GM23338 (cell line): ENCODE measurements at regions not wholly inside any gene's neighbourhood (a gene's known extent, or its start where the extent isn't known, plus 50 kb on each side); places are given as distances from the start of the nearest gene placed in this dataset.
"Not testable (repeated sequence)": the region's sequence is repeated elsewhere in the genome, so short reads cannot be mapped to it uniquely, and the experiment has no call there.

Source experiments
- ATAC-seq: fragments of 200-7000 bp; cut with Tn5 transposase; 3 replicates; pipeline ENCODE4 v1.9.1; 2020
- DNase-seq: peaks from one replicate; pipeline ENCODE4 v3.0.0-alpha.2; 2015; ENCODE audit warnings: low spot score
- H2AFZ ChIP-seq: fragments of 200-600 bp; sonication (generic); 2 replicates; pipeline ENCODE4 v1.8.0; 2016; ENCODE audit warnings: antibody characterized with exemption, mild to moderate bottlenecking, moderate library complexity
- H3F3A ChIP-seq: fragments of 200-600 bp; sonication (generic); replicated peaks from 2 replicates; pipeline ENCODE4 v1.8.0; 2017; ENCODE audit warnings: antibody characterized with exemption, mixed run types, low read depth
- H3K27ac ChIP-seq: fragments of 200-600 bp; sonication (generic); 2 replicates; pipeline ENCODE4 v1.6.1; 2016; ENCODE audit warnings: low read depth
- H3K27me3 ChIP-seq: fragments of 200-600 bp; sonication (generic); 2 replicates; pipeline ENCODE4 v1.8.0; 2016; ENCODE audit warnings: mild to moderate bottlenecking, mixed run types, moderate library complexity; ENCODE audit not compliant: insufficient read depth
- H3K36me3 ChIP-seq: fragments of 200-600 bp; sonication (generic); 2 replicates; pipeline ENCODE4 v1.8.0; 2016; ENCODE audit warnings: mild to moderate bottlenecking; ENCODE audit not compliant: insufficient read depth
- H3K4me1 ChIP-seq: fragments of 200-600 bp; sonication (generic); 2 replicates; pipeline ENCODE4 v1.8.0; 2016; ENCODE audit warnings: mild to moderate bottlenecking, moderate library complexity; ENCODE audit not compliant: insufficient read depth
- H3K4me2 ChIP-seq: fragments of 200-600 bp; sonication (generic); 2 replicates; pipeline ENCODE4 v1.7.1; 2017; ENCODE audit warnings: mixed run types
- H3K4me3 ChIP-seq: fragments of 200-600 bp; sonication (generic); 2 replicates; pipeline ENCODE4 v1.6.1; 2016; ENCODE audit warnings: mixed run types
- H3K79me2 ChIP-seq: fragments of 200-600 bp; sonication (generic); replicated peaks from 2 replicates; pipeline ENCODE4 v1.8.0; 2017; ENCODE audit warnings: mild to moderate bottlenecking; ENCODE audit not compliant: insufficient read depth
- H3K9me2 ChIP-seq: fragments of 200-600 bp; sonication (generic); 2 replicates; pipeline ENCODE4 v1.8.0; 2017; ENCODE audit not compliant: insufficient read depth
- H4K20me1 ChIP-seq: fragments of 200-600 bp; sonication (generic); replicated peaks from 2 replicates; pipeline ENCODE4 v1.8.0; 2017; ENCODE audit warnings: mild to moderate bottlenecking; ENCODE audit not compliant: insufficient read depth
- H3K27ac Mint-ChIP-seq: 2 replicates; pipeline ENCODE4 v1.8.0; 2020; ENCODE audit warnings: inconsistent platforms, mild to moderate bottlenecking, moderate library complexity, mixed read lengths
- H3K27me3 Mint-ChIP-seq: 3 replicates; pipeline ENCODE4 v1.8.0; 2022; ENCODE audit warnings: low read depth, mild to moderate bottlenecking, moderate library complexity, mixed read lengths, inconsistent platforms; ENCODE audit not compliant: insufficient read depth, poor library complexity
- H3K36me3 Mint-ChIP-seq: 3 replicates; pipeline ENCODE4 v1.8.0; 2021; ENCODE audit warnings: low read depth, mild to moderate bottlenecking, inconsistent platforms, moderate library complexity, mixed read lengths
- H3K4me1 Mint-ChIP-seq: 3 replicates; pipeline ENCODE4 v1.8.0; 2020; ENCODE audit warnings: mild to moderate bottlenecking, inconsistent platforms, mixed read lengths
- H3K4me3 Mint-ChIP-seq: 3 replicates; pipeline ENCODE4 v1.8.0; 2021; ENCODE audit warnings: moderate library complexity, mild to moderate bottlenecking, inconsistent platforms, mixed read lengths
- H3K9me3 Mint-ChIP-seq: 3 replicates; pipeline ENCODE4 v1.8.0; 2020; ENCODE audit warnings: moderate library complexity, mild to moderate bottlenecking, inconsistent platforms, mixed read lengths
- NANOG ChIP-seq: IDR thresholded peaks from 2 replicates; pipeline ENCODE4 v1.6.1; 2016; ENCODE audit warnings: antibody characterized with exemption, borderline replicate concordance
- POLR2AphosphoS5 ChIP-seq: IDR thresholded peaks from 2 replicates; pipeline ENCODE4 v1.6.1; 2016; ENCODE audit warnings: antibody characterized with exemption, low read depth
- REST ChIP-seq: IDR thresholded peaks from one replicate; pipeline ENCODE4 v1.6.1; 2018; ENCODE audit warnings: antibody characterized with exemption; ENCODE audit not compliant: unreplicated experiment
- ZNF331 ChIP-seq: fragments of 250-450 bp; sonication (Bioruptor Pico); IDR thresholded peaks from 2 replicates; pipeline ENCODE4 v1.5.0; 2020; ENCODE audit warnings: low read depth, mild to moderate bottlenecking, moderate library complexity
- ZNF462 ChIP-seq: fragments of 250-450 bp; sonication (Bioruptor Pico); IDR thresholded peaks from 2 replicates; pipeline ENCODE4 v1.5.0; 2020; ENCODE audit warnings: mild to moderate bottlenecking, moderate library complexity

GRCh38 chr20:53773792-53774401 is 180.3 kb upstream of the ZNF217 start:
- Mint-ChIP-seq H3K27me3 (peaks cover 10% of the 10 kb centered on the region), H3K4me3 (no peak overlapping the region), H3K36me3 (no peaks in the 10 kb centered on the region), H3K9me3 (no peaks in the 10 kb centered on the region), H3K27ac (no peak overlapping the region), H3K4me1 (peaks cover 12% of the 10 kb centered on the region)
- H3K27ac ChIP-seq = no peak overlapping the region
- H3F3A ChIP-seq = no peaks in the 10 kb centered on the region
- H3K4me1 ChIP-seq = peaks cover 10% of the 10 kb centered on the region
- no peaks in the 10 kb centered on the region for H3K79me2 ChIP-seq
- H3K4me3 ChIP-seq = no peak overlapping the region
- no peak overlapping the region for H2AFZ ChIP-seq
- H3K9me2 ChIP-seq = no peaks in the 10 kb centered on the region; the same call in 1 of the 2 replicates
- H3K36me3 ChIP-seq = no peaks in the 10 kb centered on the region
- no peak for ATAC-seq
- no peak for TF ChIP-seq REST
- no peaks in the 10 kb centered on the region for H4K20me1 ChIP-seq
- no peak overlapping the region for H3K4me2 ChIP-seq
- DNase-seq = no peak
- H3K27me3 ChIP-seq = no peaks in the 10 kb centered on the region

GRCh38 chr20:53773066-53773791 is 179.6 kb upstream of the ZNF217 start:
- H3K4me1 ChIP-seq = peaks cover 13% of the 10 kb centered on the region
- not testable (repeated sequence) for H3F3A ChIP-seq, H3K4me3 ChIP-seq, H2AFZ ChIP-seq, H3K79me2 ChIP-seq, H3K27me3 ChIP-seq, H3K4me2 ChIP-seq, H3K27me3 Mint-ChIP-seq, H3K36me3 Mint-ChIP-seq, H3K27ac Mint-ChIP-seq, H3K4me3 Mint-ChIP-seq, ATAC-seq, H3K27ac ChIP-seq, H3K9me2 ChIP-seq, H3K9me3 Mint-ChIP-seq, H3K36me3 ChIP-seq, DNase-seq, H4K20me1 ChIP-seq
- peaks cover 18% of the 10 kb centered on the region for H3K4me1 Mint-ChIP-seq

GRCh38 chr20:53769041-53769440 is 175.4 kb upstream of the ZNF217 start:
- ATAC-seq (no peak), DNase-seq (peak; percentile 24)
- no peaks in the 10 kb centered on the region for H3K36me3 Mint-ChIP-seq
- peaks cover 32% of the 10 kb centered on the region for H3K4me1 Mint-ChIP-seq
- no peak overlapping the region for H3K27ac Mint-ChIP-seq
- Histone ChIP-seq H4K20me1 (no peaks in the 10 kb centered on the region), H2AFZ (no peak overlapping the region), H3K4me1 (peaks cover 30% of the 10 kb centered on the region), H3K36me3 (no peaks in the 10 kb centered on the region), H3K27ac (no peak overlapping the region), H3K4me2 (peak overlapping the region; percentile 62), H3F3A (no peaks in the 10 kb centered on the region), H3K27me3 (no peaks in the 10 kb centered on the region), H3K4me3 (peak overlapping the region; percentile 16; the same call in 1 of the 2 replicates), H3K9me2 (no peaks in the 10 kb centered on the region), H3K79me2 (no peaks in the 10 kb centered on the region)
- H3K4me3 Mint-ChIP-seq = no peak overlapping the region
- H3K27me3 Mint-ChIP-seq = peaks cover 11% of the 10 kb centered on the region
- H3K9me3 Mint-ChIP-seq = peaks cover 2% of the 10 kb centered on the region; the same call in 1 of the 3 replicates
- no peak for TF ChIP-seq POLR2AphosphoS5
- no peak for TF ChIP-seq ZNF462 (CRISPR knock-in tag)
- TF ChIP-seq ZNF331 = no peak
- no peak for TF ChIP-seq NANOG
